H9 (cell line): ENCODE measurements at regions not wholly inside any gene's neighbourhood (a gene's known extent, or its start where the extent isn't known, plus 50 kb on each side); places are given as distances from the start of the nearest gene placed in this dataset.

Source experiments
- DNase-seq: peaks from one replicate; pipeline ENCODE4 v3.0.0-alpha.2; 2017
- H2AFZ ChIP-seq: one replicate; pipeline ENCODE4 v1.6.1; 2013; ENCODE audit warnings: mild to moderate bottlenecking, low read length, control low read depth, moderate library complexity
- H2AK5ac ChIP-seq: 2 replicates; pipeline ENCODE4 v1.6.1; 2013; ENCODE audit warnings: low read length, control low read depth, mixed read lengths; ENCODE audit not compliant: insufficient read length
- H2BK120ac ChIP-seq: one replicate; pipeline ENCODE4 v1.6.1; 2013; ENCODE audit warnings: low read depth, mild to moderate bottlenecking, low read length, control low read depth, inconsistent platforms; ENCODE audit not compliant: poor library complexity, severe bottlenecking
- H2BK12ac ChIP-seq: 2 replicates; pipeline ENCODE4 v1.6.1; 2013; ENCODE audit warnings: low read length, control low read depth, mixed read lengths, low read depth; ENCODE audit not compliant: insufficient read length
- H2BK15ac ChIP-seq: 2 replicates; pipeline ENCODE4 v1.6.1; 2013; ENCODE audit warnings: low read depth, low read length, control low read depth
- H2BK20ac ChIP-seq: one replicate; pipeline ENCODE4 v1.6.1; 2013; ENCODE audit warnings: low read depth, mild to moderate bottlenecking, low read length, control low read depth, inconsistent platforms; ENCODE audit not compliant: poor library complexity, severe bottlenecking
- H2BK5ac ChIP-seq: 2 replicates; pipeline ENCODE4 v1.6.1; 2013; ENCODE audit warnings: low read length, control low read depth, mixed read lengths; ENCODE audit not compliant: insufficient read length
- H3K14ac ChIP-seq: 2 replicates; pipeline ENCODE4 v1.6.1; 2013; ENCODE audit warnings: low read length, control low read depth; ENCODE audit not compliant: insufficient read depth
- H3K18ac ChIP-seq: 2 replicates; pipeline ENCODE4 v1.6.1; 2013; ENCODE audit warnings: low read depth, mild to moderate bottlenecking, mixed read lengths, low read length, control low read depth; ENCODE audit not compliant: insufficient read length
- H3K23ac ChIP-seq: 2 replicates; pipeline ENCODE4 v1.6.1; 2013; ENCODE audit warnings: low read length, control low read depth, mixed read lengths, low read depth; ENCODE audit not compliant: insufficient read length
- H3K23me2 ChIP-seq: 2 replicates; pipeline ENCODE4 v1.6.1; 2013; ENCODE audit warnings: low read depth, mild to moderate bottlenecking, mixed read lengths, low read length, control low read depth; ENCODE audit not compliant: insufficient read length, poor library complexity, severe bottlenecking
- H3K27ac ChIP-seq: 2 replicates; pipeline ENCODE4 v1.5.1; 2013; ENCODE audit warnings: low read length, control low read depth, mixed read lengths, low read depth; ENCODE audit not compliant: insufficient read length
- H3K27me3 ChIP-seq: 2 replicates; pipeline ENCODE4 v1.6.1; 2013; ENCODE audit warnings: low read length, control low read depth, inconsistent platforms; ENCODE audit not compliant: insufficient read depth
- H3K4ac ChIP-seq: 2 replicates; pipeline ENCODE4 v1.6.1; 2013; ENCODE audit warnings: low read depth, mild to moderate bottlenecking, control low read depth, inconsistent platforms, low read length, moderate library complexity
- H3K4me1 ChIP-seq: 2 replicates; pipeline ENCODE4 v1.6.1; 2013; ENCODE audit warnings: low read length, control low read depth, inconsistent platforms; ENCODE audit not compliant: insufficient read depth
- H3K4me2 ChIP-seq: 2 replicates; pipeline ENCODE4 v1.6.1; 2013; ENCODE audit warnings: low read length, control low read depth, mixed read lengths; ENCODE audit not compliant: insufficient read length, insufficient read depth
- H3K56ac ChIP-seq: 2 replicates; pipeline ENCODE4 v1.6.1; 2013; ENCODE audit warnings: low read depth, mild to moderate bottlenecking, mixed read lengths, low read length, control low read depth; ENCODE audit not compliant: insufficient read length
- H3K79me1 ChIP-seq: 2 replicates; pipeline ENCODE4 v1.6.1; 2013; ENCODE audit warnings: low read depth, mild to moderate bottlenecking, moderate library complexity, low read length, control low read depth, inconsistent platforms; ENCODE audit not compliant: insufficient read depth, poor library complexity, severe bottlenecking
- H3K79me2 ChIP-seq: 2 replicates; pipeline ENCODE4 v1.6.1; 2013; ENCODE audit warnings: low read length, control low read depth, inconsistent platforms; ENCODE audit not compliant: insufficient read depth
- H3K9ac ChIP-seq: 2 replicates; pipeline ENCODE4 v1.6.1; 2013; ENCODE audit warnings: low read length, control low read depth, mixed read lengths; ENCODE audit not compliant: insufficient read length; ENCODE audit errors: extremely low read depth
- H3K9me3 ChIP-seq: one replicate; pipeline ENCODE4 v1.6.1; 2013; ENCODE audit warnings: low read depth, low read length, inconsistent platforms; ENCODE audit not compliant: control insufficient read depth
- H3T11ph ChIP-seq: one replicate; pipeline ENCODE4 v1.6.1; 2013; ENCODE audit warnings: mild to moderate bottlenecking, low read length, control low read depth, inconsistent platforms
- H4K20me1 ChIP-seq: one replicate; pipeline ENCODE4 v1.6.1; 2013; ENCODE audit not compliant: control insufficient read depth, insufficient read length, insufficient read depth
- H4K5ac ChIP-seq: 2 replicates; pipeline ENCODE4 v1.6.1; 2013; ENCODE audit warnings: low read depth, mild to moderate bottlenecking, mixed read lengths, low read length, control low read depth; ENCODE audit not compliant: insufficient read length
- H4K8ac ChIP-seq: replicated peaks from 2 replicates; pipeline ENCODE4 v1.6.1; 2013; ENCODE audit warnings: low read length, control low read depth, mixed read lengths, low read depth; ENCODE audit not compliant: insufficient read length
- H4K91ac ChIP-seq: 2 replicates; pipeline ENCODE4 v1.6.1; 2013; ENCODE audit warnings: low read depth, mild to moderate bottlenecking, moderate library complexity, mixed read lengths, low read length, control low read depth; ENCODE audit not compliant: insufficient read length
- H3K27ac Mint-ChIP-seq, 3 experiments: 2 replicates in 2 of 3; 3 replicates in 1 of 3; pipeline ENCODE4 v1.8.0; 2020 to 2021; ENCODE audit warnings: mixed read lengths in 3 of 3, mild to moderate bottlenecking in 1 of 3, moderate library complexity in 1 of 3
- H3K27me3 Mint-ChIP-seq: 2 replicates; pipeline ENCODE4 v1.8.0; 2021; ENCODE audit warnings: low read depth, mild to moderate bottlenecking, moderate library complexity, mixed read lengths
- H3K36me3 Mint-ChIP-seq, 3 experiments: 2 replicates in 2 of 3; 3 replicates in 1 of 3; pipeline ENCODE4 v1.8.0; 2020 to 2021; ENCODE audit warnings: low read depth in 3 of 3, mixed read lengths in 3 of 3; ENCODE audit not compliant: insufficient read depth in 1 of 3
- H3K4me1 Mint-ChIP-seq, 2 experiments: 2 replicates each; pipeline ENCODE4 v1.8.0; 2020; ENCODE audit warnings: mixed read lengths in 2 of 2
- H3K4me3 Mint-ChIP-seq, 2 experiments: 2 replicates in 1 of 2; 3 replicates in 1 of 2; pipeline ENCODE4 v1.8.0; 2020 to 2021; ENCODE audit warnings: mild to moderate bottlenecking in 2 of 2, mixed read lengths in 2 of 2, moderate library complexity in 1 of 2
- H3K9me3 Mint-ChIP-seq, 2 experiments: 2 replicates in 1 of 2; 3 replicates in 1 of 2; pipeline ENCODE4 v1.8.0; 2020; ENCODE audit warnings: mild to moderate bottlenecking in 2 of 2, mixed read lengths in 2 of 2, moderate library complexity in 1 of 2
- CTCF ChIP-seq: fragments of 200-600 bp; sonication (generic); conservative IDR thresholded peaks from 3 replicates; pipeline ENCODE4 v1.8.0; 2021; ENCODE audit warnings: antibody characterized with exemption, mild to moderate bottlenecking
- WGBS: extraction: QIAGEN DNeasy Blood & Tissue Kit; methylation state at CpG from one replicate; pipeline ENCODE4 v1.1.7; 2013; ENCODE audit warnings: missing lambda C conversion rate, low lambda C conversion rate, mixed read lengths; ENCODE audit not compliant: insufficient read length; ENCODE audit errors: extremely low coverage; 5-methylcytosine and 5-hydroxymethylcytosine counted together

GRCh38 chr3:117463276-117464115, 753.9 kb downstream of the TUSC7 start:
- Histone ChIP-seq H3K27ac (no peak overlapping the region), H4K91ac (no peak overlapping the region), H2BK20ac (no peak overlapping the region), H2AK5ac (no peak overlapping the region), H4K20me1 (no peaks in the 10 kb centered on the region), H3K79me1 (no peaks in the 10 kb centered on the region), H3K56ac (no peak overlapping the region), H3K23me2 (no peaks in the 10 kb centered on the region), H3K9me3 (no peaks in the 10 kb centered on the region), H3K23ac (no peak overlapping the region), H3K9ac (no peak overlapping the region), H4K5ac (no peak overlapping the region), H3K27me3 (no peaks in the 10 kb centered on the region), H3K4me1 (no peaks in the 10 kb centered on the region), H2BK120ac (no peak overlapping the region), H3K18ac (no peak overlapping the region), H2BK5ac (no peak overlapping the region), H4K8ac (no peak overlapping the region), H2BK15ac (no peak overlapping the region), H3K4me2 (no peak overlapping the region), H3T11ph (no peak overlapping the region), H3K14ac (no peak overlapping the region), H3K4ac (no peak overlapping the region), H3K79me2 (no peaks in the 10 kb centered on the region), H2BK12ac (no peak overlapping the region), H2AFZ (no peak overlapping the region)
- no peaks in the 10 kb centered on the region for H3K4me1 Mint-ChIP-seq
- DNase-seq: no peak
- no peaks in the 10 kb centered on the region for H3K9me3 Mint-ChIP-seq
- no peak overlapping the region for H3K4me3 Mint-ChIP-seq
- no peaks in the 10 kb centered on the region for H3K36me3 Mint-ChIP-seq
- no CpG with 5 or more reads among the region's 1 CpG for WGBS
- no peak for TF ChIP-seq CTCF
- H3K27me3 Mint-ChIP-seq: peaks cover 2% of the 10 kb centered on the region; the same call in 1 of the 2 replicates
- no peak overlapping the region for H3K27ac Mint-ChIP-seq
